ENCODE measurements at regions not wholly inside any gene's neighbourhood (a gene's known extent, or its start where the extent isn't known, plus 50 kb on each side); places are given as distances from the start of the nearest gene placed in this dataset.

GRCh38 chr1:55348356-55348755, 133.2 kb upstream of the USP24 start:
- TF ChIP-seq POLR2A (IDR thresholded peaks at IDR 0.05) (no peak), CTCF (IDR thresholded peaks at IDR 0.05) (no peak)
